ENCODE measurements at regions not wholly inside any gene's neighbourhood (a gene's known extent, or its start where the extent isn't known, plus 50 kb on each side); places are given as distances from the start of the nearest gene placed in this dataset.

- DNase-seq (ENCODE audit: low read depth in 2 of 2), result no peak
These were observed 663.9 kb downstream of the POM121L12 start for GRCh38 chr7:53699215-53699837.

DNA sequence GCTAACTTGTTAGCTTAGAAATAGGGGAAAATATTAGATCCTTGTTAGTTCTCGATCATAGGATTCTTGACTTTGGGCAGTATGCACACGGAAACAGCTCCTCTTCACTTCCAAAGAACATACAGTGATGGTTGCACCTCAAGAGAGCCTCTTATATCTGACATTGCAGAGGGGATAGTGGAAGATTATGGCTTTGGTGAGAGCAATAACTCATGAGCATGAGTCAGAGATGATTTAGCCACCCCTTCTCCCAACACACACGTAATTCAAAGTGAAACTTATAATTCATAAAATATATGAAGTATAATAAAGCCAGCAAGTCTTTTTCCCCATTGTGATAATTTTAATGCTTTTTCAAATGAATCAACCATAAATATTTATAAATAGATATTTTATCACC is 683.7 kb downstream of the POM121L12 start:
- DNase-seq (ENCODE audit: low read depth in 2 of 2), result no peak

DNA sequence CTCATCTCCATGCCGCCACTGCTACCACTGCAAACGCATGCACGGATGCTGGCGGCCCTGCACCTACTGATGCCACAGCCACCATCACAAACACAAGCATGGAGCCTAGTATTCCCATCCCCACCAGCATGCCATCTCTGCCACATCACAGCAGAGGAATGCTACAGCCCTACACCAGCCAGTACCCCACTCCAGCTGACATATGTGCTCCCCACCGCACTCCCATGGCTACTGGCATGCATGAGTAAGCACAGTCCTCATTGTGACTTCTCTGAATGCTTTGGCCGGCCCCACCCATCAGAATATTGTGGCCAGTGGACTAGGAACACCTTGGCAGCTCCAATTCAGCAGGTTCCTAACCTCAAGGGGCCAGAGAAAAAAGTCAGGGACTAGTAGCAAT is 705.5 kb downstream of the POM121L12 start:
- DNase-seq (ENCODE audit: low read depth in 2 of 2), result no peak

- no peak for DNase-seq (ENCODE audit: low read depth in 2 of 2)
These were observed 708.4 kb downstream of the POM121L12 start for GRCh38 chr7:53743697-53744402.

DNA sequence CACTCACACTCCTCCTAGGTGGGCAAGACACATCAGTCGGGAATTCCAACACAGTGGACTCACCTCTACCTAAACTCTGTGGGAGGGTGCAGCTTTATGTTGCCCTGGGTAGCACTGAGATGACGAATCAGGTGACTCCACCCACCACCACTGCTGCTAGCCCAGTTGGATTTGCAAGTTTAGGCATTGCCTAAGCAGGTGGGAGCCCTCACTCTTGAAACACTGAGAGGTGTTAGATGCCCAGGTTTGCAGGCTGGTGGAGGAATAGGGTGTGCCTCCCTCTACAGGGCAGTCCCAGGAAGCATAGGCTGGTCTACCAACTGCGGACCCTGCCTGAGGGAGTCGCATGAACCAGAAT is 708.9 kb downstream of the POM121L12 start:
- DNase-seq (ENCODE audit: low read depth in 2 of 2), result no peak

GRCh38 chr7:53756946-53757345 is 721.5 kb downstream of the POM121L12 start:
- no peak for DNase-seq (ENCODE audit: low read depth in 2 of 2)

DNA sequence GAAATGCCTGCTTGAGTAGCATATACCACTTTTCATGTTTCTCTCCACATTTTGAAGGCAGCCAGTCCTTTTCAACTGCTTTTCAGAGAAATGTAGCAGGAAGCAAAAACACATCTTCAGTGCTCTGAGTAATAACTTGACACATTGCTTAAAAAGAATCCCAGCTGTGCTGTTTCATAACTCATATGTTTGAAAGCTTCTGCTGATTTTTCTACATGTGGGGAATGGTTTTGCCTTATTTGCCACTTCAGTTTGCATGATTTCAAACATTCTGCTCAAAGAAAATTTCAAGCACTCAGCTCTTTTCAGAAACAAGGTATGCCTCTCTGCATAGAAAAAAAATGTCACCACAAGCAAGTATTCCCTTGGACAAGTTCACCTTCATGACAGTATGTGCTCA is 732.8 kb downstream of the POM121L12 start:
- no peak for DNase-seq (ENCODE audit: low read depth in 2 of 2)

DNA sequence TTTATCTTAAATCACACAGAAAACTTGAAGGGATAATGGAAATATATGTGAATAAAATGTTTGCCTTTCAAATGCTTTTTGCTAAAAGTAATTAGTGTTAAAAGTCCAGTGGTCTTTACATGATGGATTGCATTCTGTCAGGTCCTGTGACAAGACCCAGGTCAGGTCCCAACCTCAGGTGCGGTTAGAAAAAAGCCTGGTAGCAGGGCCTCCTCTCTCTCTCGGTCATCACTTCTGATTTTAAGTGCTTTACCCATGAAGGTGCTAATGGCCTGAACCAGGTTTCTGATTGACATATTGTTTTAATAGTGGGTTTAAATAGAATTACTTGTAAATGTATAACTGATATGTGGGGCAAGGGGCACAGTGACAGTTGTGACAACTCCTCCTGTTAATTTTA is 736.3 kb downstream of the POM121L12 start:
- no peak for DNase-seq (ENCODE audit: low read depth in 2 of 2)

GRCh38 chr7:53776323-53776722 is 740.9 kb downstream of the POM121L12 start:
- no peak for DNase-seq (ENCODE audit: low read depth in 2 of 2)

GRCh38 chr7:53789741-53790140 is 752.4 kb upstream of the VSTM2A start:
- DNase-seq (ENCODE audit: low read depth in 2 of 2), result no peak

DNA sequence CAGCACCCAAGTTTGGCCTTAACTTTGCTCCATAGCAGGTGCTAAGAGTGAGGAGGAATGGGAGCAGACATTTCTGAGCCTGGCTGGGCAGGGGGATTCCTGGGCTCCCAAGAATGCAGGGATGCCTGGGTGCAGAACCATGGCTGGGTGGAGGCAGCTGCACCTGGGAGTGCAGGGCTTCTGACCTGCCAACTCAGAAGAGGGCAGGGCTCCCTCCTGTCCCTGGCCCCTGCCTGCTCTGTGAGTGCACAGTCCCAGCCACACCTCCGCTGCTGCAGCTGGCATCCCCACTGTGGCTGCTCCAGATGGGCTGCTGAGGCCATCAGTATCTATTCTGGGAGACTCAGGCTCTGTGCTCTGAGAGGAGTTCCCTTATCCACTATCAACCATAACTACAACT is 747.4 kb upstream of the VSTM2A start:
- no peak for DNase-seq (ENCODE audit: low read depth in 2 of 2)

- no peak for DNase-seq (ENCODE audit: low read depth in 2 of 2)
These were observed 741.4 kb upstream of the VSTM2A start for GRCh38 chr7:53800746-53801145.

DNA sequence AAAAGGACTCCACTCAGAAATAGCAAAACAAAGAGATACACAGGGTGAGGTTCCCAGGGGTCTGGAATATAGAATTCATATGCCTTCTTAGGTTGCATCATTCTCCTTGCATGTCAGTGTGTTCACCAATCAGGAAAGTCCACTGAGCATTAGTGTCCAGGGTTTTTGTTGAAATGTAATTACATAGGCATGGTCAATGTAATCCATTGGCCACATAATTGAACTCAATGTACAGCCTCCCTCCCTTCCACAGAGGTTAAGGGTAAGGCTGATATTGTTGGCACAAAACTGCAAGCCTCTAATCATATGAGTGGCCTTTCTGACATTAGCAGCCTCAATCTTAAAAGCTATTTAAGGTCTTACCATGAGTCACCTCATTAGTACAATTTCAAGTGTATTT is 736.1 kb upstream of the VSTM2A start:
- DNase-seq (ENCODE audit: low read depth in 2 of 2), result no peak

DNA sequence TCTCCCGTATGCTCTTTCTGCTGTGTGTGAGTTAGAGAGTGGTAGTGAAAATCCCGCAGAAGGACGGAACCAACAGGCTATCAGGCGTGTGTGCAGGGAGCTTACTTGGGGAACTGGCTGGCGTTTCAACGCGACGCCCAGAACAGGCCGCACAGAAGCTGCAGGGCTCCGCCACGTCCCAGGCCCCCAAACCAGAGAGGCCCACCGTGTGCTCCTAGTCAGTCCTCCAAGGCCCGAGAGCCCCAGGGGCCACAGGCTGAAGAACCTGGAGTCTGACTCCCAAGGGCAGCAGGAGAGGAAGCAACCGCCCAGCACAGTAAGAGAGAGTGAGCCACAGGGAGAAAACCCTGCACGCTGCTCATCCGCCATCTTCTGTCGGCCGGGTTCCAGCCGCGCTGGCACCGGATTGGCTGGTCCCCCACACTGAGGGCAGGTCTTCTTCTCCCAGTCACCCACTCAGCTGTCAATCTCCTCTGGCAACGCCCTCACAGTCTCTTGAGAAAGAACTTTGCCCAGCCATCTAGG is 730.6 kb upstream of the VSTM2A start:
- no peak for DNase-seq (ENCODE audit: low read depth in 2 of 2)

- DNase-seq (ENCODE audit: low read depth in 2 of 2), result no peak
These were observed 730.0 kb upstream of the VSTM2A start for GRCh38 chr7:53812135-53812534.

- no peak for DNase-seq (ENCODE audit: low read depth in 2 of 2)
These were observed 706.9 kb upstream of the VSTM2A start for GRCh38 chr7:53835301-53835700.

DNA sequence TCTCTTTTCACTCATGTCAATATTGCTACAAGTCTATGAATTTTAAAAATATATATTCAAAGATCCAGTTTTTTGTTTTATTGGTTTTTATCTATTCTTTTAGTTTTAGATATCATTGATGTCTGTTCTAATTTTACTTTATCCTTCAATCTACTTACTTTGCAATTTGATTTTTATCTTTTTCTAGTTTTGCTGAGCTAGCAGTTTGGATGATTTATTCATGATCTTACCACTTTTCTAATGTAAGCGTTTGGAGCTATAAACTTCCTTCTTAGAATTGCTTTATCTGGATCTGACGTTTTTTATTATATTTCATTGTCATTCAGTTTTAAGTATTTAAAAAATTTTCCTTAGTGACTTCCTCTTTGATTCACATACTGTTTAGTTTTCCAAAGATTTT is 664.5 kb upstream of the VSTM2A start:
- no peak for DNase-seq (ENCODE audit: low read depth in 2 of 2)

DNA sequence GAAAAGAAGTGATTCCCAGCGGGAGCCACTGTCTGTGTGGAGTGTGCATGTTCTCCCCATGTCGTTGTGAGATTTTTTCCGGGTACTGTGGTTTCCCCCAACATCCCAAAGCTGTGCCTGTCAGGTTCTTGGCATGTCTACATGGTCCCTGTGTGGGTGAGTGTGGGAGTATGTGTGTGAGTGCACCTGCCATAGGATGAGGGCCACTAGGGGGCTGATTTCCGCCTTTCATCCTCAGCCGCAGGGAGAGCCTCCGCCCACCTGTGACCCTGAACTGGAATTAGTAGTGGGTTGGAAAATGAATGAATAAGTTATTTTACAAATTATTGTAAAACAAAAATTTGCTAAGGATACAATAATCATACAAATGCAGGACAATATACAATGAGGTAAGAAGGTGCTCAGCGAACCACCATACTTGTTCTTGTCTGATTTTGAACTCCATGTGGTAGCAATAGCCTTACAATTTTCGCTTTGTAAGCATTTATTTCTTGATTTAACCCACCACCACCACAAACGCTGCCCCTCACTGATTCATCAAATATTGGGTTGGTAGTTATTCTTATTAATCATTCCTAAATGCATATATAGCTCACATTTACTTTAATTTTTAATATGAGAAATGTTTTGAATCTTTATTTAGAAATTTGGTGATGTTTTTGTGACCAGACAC is 641.2 kb upstream of the VSTM2A start:
- DNase-seq (ENCODE audit: low read depth in 2 of 2), result no peak

DNA sequence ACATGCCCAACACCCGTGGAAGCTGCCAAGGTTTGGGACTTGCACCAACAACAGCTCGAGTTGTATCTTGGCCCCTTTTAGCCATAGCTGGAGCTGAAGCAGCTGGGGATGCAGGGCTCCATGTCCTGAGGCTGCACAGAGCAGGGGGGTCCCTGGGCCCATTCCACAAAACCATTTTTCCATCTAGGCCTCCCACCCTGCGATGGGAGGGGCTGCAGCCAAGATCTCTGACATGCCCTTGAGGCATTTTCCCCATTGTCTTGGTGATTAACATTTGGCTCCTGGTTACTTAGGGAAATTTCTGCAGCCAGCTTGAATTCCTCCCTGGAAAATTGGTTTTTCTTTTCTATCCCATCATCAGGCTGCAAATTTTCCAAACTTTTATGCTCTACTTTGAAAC is 637.8 kb upstream of the VSTM2A start:
- DNase-seq (ENCODE audit: low read depth in 2 of 2), result no peak

DNA sequence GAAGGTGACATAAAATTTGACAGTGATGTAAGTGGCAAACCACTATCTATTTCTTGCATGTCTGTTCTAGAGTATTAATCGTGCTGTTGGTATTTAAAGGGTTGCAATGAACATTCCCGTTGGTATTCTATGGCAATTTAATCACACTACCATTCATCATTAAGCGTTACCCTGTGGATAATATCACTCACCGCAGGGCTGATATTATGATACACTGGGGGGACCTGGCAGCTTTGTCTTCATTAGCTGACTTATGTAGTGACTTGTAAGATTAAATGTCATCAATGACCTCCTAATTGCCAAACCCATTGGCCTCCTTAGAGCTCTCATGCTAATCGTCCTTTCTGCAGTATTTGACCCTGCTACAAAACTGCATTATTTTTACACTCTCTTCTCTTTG is 624.5 kb upstream of the VSTM2A start:
- DNase-seq (ENCODE audit: low read depth in 2 of 2), result no peak

GRCh38 chr7:53920011-53920410 is 622.2 kb upstream of the VSTM2A start:
- no peak for DNase-seq (ENCODE audit: low read depth in 2 of 2)

GRCh38 chr7:53940483-53940882 is 601.7 kb upstream of the VSTM2A start:
- DNase-seq (ENCODE audit: low read depth in 2 of 2), result no peak

GRCh38 chr7:53947732-53948131 is 594.4 kb upstream of the VSTM2A start:
- DNase-seq (ENCODE audit: low read depth in 2 of 2), result no peak
